Stimulated activated naive CD4-positive, alpha-beta T cell (primary cell): ENCODE measurements at regions not wholly inside any gene's neighbourhood (a gene's known extent, or its start where the extent isn't known, plus 50 kb on each side); places are given as distances from the start of the nearest gene placed in this dataset.
"Not testable (repeated sequence)": the region's sequence is repeated elsewhere in the genome, so short reads cannot be mapped to it uniquely, and the experiment has no call there.

Source experiments
- DNase-seq, 6 experiments: peaks; one replicate each; lab custom pipeline; 2025; lab: John Stamatoyannopoulos, UW

- not testable (repeated sequence) for DNase-seq
These were observed 93.2 kb upstream of the RPH3AL start, which contains the start of gene RFLNB for GRCh38 chr17:445839-446238. TSS of gene RFLNB (minus strand) at chr17:445939.

- no peak for DNase-seq
These were observed 92.4 kb upstream of the RPH3AL start for GRCh38 chr17:444879-445454.

- no peak for DNase-seq
These were observed 90.5 kb upstream of the RPH3AL start for GRCh38 chr17:443109-443508.

GRCh38 chr17:441155-441950 is 88.7 kb upstream of the RPH3AL start:
- no peak for DNase-seq

- DNase-seq = no peak
These were observed 85.6 kb upstream of the RPH3AL start for GRCh38 chr17:438191-438590.

- no peak for DNase-seq
These were observed 84.9 kb upstream of the RPH3AL start for GRCh38 chr17:437545-437944.

- no peak for DNase-seq
These were observed 84.0 kb upstream of the RPH3AL start for GRCh38 chr17:436571-436970.

GRCh38 chr17:432471-432870 is 79.9 kb upstream of the RPH3AL start:
- DNase-seq = not testable (repeated sequence)

GRCh38 chr17:431494-431893 is 78.9 kb upstream of the RPH3AL start:
- DNase-seq = no peak

GRCh38 chr17:429589-429988 is 77.0 kb upstream of the RPH3AL start:
- DNase-seq = no peak

- DNase-seq = no peak
These were observed 75.8 kb upstream of the RPH3AL start for GRCh38 chr17:428414-428813.

- DNase-seq = no peak
These were observed 75.3 kb upstream of the RPH3AL start for GRCh38 chr17:427891-428290.

GRCh38 chr17:427327-427726 is 74.7 kb upstream of the RPH3AL start:
- DNase-seq = no peak

- no peak for DNase-seq
These were observed 69.8 kb upstream of the RPH3AL start for GRCh38 chr17:422196-422930.

GRCh38 chr17:420479-421175 is 68.0 kb upstream of the RPH3AL start:
- no peak for DNase-seq

GRCh38 chr17:419073-419735 is 66.6 kb upstream of the RPH3AL start:
- peak; percentile 42 to 73 (median 58) for DNase-seq

GRCh38 chr17:418421-418751 is 65.8 kb upstream of the RPH3AL start:
- peak; percentile 21 to 76 (median 56) for DNase-seq

GRCh38 chr17:417691-418420 is 65.2 kb upstream of the RPH3AL start:
- DNase-seq = no peak

GRCh38 chr17:416293-417206 is 63.9 kb upstream of the RPH3AL start:
- DNase-seq = peak; percentile 18 to 71 (median 44)
